ENCODE measurements at regions not wholly inside any gene's neighbourhood (a gene's known extent, or its start where the extent isn't known, plus 50 kb on each side); places are given as distances from the start of the nearest gene placed in this dataset.
A peak's percentile ranks its signal among the peaks of the same experiment; 100 is the strongest.

DNA sequence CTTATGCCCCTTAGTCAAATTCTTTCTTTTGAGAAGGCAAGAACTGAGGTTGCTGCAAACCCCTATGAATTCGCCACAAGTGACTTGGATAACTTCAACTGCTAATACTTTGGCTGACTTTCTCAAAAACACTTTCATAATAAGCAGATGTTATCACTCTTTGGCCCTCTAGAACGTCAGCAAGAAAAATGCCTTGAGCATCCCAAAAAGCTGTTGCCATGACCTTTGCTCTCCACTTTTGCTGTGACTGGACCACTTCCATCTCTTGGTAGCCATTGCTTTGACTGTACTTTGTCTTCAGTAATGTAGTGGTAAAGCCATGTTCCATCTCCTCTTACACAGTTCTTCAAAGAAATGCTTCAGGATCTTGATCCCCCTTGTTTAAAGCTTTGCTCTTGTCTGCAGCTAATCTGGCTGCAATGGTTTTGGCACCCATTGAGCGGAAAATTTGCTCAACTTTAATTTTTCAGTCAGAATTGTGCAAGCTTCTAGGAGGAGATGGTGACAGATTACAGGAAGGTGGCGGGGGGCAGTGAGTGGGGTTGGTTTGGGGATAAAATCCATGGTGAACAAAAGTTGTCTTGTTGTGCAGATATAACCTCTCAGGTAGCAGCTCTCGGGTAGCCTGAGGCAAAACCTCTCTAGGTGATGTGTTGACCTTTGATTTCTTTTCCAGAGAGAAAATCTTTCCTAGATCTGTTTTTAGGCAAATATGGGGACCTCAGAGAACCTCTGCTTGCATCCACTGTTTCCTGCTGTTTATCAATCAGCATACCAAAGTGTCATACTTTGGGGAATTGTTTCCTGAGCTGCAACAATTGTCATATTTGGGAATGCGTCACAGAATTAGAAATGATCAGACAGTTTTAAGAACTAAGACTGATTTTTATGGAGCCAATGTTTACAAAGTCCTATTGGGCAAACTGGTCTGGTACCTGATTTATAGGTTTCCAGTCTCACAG is 83.6 kb downstream of the CCR1 start:
- TF ChIP-seq POLR2AphosphoS5 (IDR thresholded peaks at IDR 0.05), result peak; percentile 42
- no peak for TF ChIP-seq POLR2A (IDR thresholded peaks at IDR 0.05)
- TF ChIP-seq, protein P1, sequence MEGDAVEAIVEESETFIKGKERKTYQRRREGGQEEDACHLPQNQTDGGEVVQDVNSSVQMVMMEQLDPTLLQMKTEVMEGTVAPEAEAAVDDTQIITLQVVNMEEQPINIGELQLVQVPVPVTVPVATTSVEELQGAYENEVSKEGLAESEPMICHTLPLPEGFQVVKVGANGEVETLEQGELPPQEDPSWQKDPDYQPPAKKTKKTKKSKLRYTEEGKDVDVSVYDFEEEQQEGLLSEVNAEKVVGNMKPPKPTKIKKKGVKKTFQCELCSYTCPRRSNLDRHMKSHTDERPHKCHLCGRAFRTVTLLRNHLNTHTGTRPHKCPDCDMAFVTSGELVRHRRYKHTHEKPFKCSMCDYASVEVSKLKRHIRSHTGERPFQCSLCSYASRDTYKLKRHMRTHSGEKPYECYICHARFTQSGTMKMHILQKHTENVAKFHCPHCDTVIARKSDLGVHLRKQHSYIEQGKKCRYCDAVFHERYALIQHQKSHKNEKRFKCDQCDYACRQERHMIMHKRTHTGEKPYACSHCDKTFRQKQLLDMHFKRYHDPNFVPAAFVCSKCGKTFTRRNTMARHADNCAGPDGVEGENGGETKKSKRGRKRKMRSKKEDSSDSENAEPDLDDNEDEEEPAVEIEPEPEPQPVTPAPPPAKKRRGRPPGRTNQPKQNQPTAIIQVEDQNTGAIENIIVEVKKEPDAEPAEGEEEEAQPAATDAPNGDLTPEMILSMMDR (IDR thresholded peaks at IDR 0.05), result no peak
- TF ChIP-seq EP300 (IDR thresholded peaks at IDR 0.05), result no peak

All from gastroesophageal sphincter (tissue), 3 donors.